D721Med (cell line): ENCODE measurements at regions not wholly inside any gene's neighbourhood (a gene's known extent, or its start where the extent isn't known, plus 50 kb on each side); places are given as distances from the start of the nearest gene placed in this dataset.

Experiments
- DNase-seq: peaks from one replicate; pipeline ENCODE4 v3.0.0; 2011; ENCODE audit warnings: low spot score; ENCODE audit not compliant: insufficient read length
- FAIRE-seq: peaks from 2 replicates; lab custom pipeline; 2011; peaks lifted over from hg19 to GRCh38; lab: Jason Lieb, UNC
- CTCF ChIP-seq: IDR thresholded peaks from 2 replicates; pipeline ENCODE4 v1.5.1; 2012; ENCODE audit warnings: mild to moderate bottlenecking, control low read depth; ENCODE audit not compliant: insufficient read depth; ENCODE audit errors: missing control alignments

GRCh38 chr18:55047546-55047945 lies 88.3 kb upstream of the CCDC68 start:
- FAIRE-seq (peak; percentile 11), DNase-seq (no peak)
- no peak for TF ChIP-seq CTCF

- FAIRE-seq (peak; percentile 94), DNase-seq (no peak)
- TF ChIP-seq CTCF, result no peak
Measured at GRCh38 chr18:55041366-55041765, 82.1 kb upstream of the CCDC68 start.

- TF ChIP-seq CTCF, result no peak
- FAIRE-seq (no peak), DNase-seq (no peak)
Measured at GRCh38 chr18:55038162-55038561, 78.9 kb upstream of the CCDC68 start.

GRCh38 chr18:55034742-55035141 lies 75.5 kb upstream of the CCDC68 start:
- DNase-seq (no peak), FAIRE-seq (no peak)
- TF ChIP-seq CTCF, result no peak

GRCh38 chr18:55031979-55032378 lies 72.7 kb upstream of the CCDC68 start:
- DNase-seq, result no peak
- TF ChIP-seq CTCF, result no peak
- FAIRE-seq, result no peak

- TF ChIP-seq CTCF, result no peak
- DNase-seq (no peak), FAIRE-seq (no peak)
Measured at GRCh38 chr18:55031576-55031975, 72.3 kb upstream of the CCDC68 start.

- no peak for DNase-seq
- no peak for FAIRE-seq
- no peak for TF ChIP-seq CTCF
Measured at GRCh38 chr18:55031164-55031563, 71.9 kb upstream of the CCDC68 start.
